Stimulated activated CD4-positive, alpha-beta T cell treated with anti-CD3 and anti-CD28 coated beads, Interleukin-15, amount 100 ng/mL, for 24 hours (primary cell): ENCODE measurements at regions not wholly inside any gene's neighbourhood (a gene's known extent, or its start where the extent isn't known, plus 50 kb on each side); places are given as distances from the start of the nearest gene placed in this dataset.
"Not testable (repeated sequence)": the region's sequence is repeated elsewhere in the genome, so short reads cannot be mapped to it uniquely, and the experiment has no call there.

Experiments
- DNase-seq: peaks from one replicate; pipeline ENCODE4 v3.0.0-alpha.2; 2020

DNA sequence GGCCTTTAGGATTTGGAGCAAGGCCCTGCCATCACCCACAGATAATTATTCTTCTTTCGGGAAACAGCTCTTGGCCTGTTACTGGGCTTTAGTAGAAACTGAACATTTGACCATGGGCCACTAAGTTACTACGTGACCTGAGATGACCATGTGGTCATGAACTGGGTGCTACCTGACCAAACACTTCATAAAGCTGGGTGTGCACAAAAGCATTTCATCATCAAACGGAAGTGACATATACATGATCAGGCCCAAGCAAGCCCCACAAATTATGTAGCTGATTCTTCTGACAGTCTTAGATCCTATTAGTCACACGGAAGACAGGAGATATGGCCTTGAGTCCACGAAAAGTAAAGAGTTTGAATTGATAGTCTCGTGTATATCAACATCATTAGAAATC, 130.9 kb upstream of the FBN2 start:
- DNase-seq, result no peak

DNA sequence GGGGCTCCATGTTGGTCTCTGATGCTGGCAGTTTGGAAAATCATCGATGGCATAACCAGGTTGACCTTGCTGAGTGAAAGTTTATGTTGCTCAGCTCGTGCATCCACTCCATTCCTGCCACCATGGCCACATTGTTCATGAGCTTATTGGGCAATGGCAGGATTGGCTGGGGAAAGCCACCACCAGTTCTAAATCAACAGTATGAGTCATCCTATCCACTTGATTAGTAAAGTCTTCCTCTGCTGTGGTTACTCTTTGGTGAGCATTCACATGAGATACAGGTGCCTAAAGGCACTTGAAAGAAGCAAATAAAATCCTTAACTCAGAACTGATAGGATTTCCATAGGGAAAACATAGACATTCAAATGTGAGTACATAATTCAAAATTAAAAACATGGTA, 131.8 kb upstream of the FBN2 start:
- no peak for DNase-seq

DNA sequence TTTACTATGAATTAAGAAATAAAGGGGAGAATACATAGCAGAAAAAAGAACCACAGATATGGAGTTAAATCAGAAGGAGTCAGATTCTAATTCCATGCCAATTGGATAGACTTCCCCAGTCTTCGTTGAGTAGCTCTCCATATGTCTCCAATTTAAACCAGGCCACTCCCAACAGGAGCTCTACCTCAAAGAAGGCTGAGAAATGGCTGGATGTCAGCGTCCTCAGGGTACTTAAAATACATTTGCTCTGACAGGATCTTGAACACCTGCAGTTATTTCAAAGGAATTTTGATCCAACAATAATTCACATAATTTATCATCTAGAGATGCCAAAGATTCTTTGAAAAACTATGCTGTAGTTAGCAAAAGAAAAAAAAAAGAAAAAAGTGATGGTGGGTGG, 133.9 kb upstream of the FBN2 start:
- no peak for DNase-seq

DNA sequence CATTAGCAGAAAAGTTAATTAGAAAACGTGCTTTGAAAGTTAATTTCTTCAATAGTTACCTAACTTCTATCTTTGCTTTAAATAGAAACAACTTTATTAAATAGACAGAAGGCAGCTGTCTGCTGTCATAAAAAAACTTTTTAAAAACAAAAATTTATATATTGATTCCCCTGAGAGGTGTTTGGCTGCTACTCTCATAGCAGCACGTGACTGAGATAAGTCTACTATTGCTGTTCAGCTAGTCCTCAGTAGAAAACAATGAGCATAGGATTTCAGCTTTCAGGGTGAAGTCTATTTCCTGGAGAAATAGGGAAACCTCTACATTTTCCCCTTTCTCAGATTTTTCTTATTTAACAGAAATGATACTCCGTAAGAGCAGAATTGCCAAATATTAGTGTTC, 135.0 kb upstream of the FBN2 start:
- no peak for DNase-seq

DNA sequence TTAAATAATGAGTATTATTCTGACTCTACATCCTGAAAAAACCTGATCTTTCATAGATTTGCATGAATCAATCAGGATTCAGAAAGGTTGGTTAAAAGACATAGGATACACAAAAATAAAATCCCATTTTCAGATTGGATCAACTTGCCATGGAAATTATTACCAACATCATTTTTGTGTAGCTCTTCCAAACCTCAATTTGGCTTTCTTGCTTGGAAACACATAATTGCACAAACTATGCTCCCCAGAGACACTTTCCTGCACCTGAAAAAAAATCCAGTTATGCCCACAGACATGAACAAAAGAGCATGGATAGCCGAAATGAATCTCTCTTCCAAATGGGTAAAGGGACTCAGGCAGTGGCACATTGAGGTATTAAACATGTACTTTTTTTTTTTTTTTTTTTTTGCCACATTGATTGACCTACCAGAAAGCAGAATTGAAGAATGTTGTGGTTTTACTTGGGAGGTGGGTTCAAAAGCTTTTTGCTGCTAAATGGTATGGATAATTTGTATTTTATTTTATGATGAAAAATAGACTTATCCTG, 135.4 kb upstream of the FBN2 start:
- no peak for DNase-seq

DNA sequence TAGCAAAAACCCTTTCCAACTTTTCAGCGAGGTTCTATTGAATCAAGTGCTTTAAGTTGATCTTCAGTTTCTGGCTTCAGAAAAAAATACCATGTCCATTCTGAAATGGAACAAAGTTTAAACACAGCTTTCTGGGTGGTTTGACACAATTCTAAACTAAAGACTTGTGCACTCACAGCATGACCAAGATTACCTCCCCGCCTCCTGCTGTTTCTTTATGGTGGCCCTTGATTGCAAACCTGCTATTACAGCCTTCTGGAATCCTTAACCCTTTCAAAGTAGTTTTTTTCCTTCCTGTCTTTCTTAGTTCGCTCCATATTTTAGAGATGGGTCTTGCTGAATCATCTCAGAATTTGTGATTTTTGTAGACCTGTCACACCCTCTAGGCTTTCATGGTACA, 135.9 kb upstream of the FBN2 start:
- DNase-seq, result no peak

DNA sequence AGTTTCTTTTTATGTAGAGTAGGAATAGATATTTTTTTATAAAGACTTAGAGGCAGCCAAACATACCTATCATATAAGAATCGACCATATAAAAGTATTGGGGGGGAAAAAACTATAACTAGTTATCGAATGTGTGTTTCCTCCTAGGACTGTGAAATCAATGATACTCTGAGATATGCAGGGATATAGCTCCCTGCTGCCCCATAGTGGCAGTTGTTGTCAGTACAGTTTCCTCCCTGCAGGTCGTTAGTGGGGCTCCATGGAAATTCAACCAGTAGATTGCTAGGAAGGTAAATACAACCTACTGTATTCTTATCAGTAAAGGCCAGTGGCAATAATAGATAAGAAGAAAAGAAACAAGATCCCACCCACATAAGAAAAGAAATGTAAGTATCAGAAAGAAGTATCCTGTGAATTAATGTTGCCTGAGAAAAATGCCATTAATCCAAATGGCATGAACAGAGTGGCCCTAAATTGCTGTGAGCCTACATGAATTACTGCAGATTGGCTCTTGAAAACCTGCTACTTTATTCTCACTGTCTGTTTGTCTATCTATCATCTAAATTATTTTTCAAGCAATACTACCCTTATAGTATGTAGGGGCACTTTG, 136.9 kb upstream of the FBN2 start:
- DNase-seq, result peak; percentile 59

DNA sequence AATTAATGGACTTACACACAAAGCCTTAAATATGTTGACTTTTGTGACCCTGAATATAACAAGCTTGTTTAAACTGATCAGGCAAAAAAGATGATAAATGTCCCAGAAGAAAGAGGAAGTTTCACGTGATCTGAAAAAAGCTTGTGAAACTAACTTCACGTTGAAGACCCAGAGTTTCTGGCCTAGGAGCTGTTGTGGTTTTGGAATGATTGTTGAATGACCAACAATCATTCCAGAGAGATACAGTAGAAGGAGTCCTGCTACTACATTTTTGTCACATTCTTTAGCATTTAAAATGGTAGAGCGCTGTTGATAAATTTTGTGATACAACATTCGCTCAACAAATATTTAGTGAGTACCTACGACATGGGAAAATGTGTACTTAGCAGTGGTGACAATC, 143.1 kb upstream of the FBN2 start:
- DNase-seq, result no peak

DNA sequence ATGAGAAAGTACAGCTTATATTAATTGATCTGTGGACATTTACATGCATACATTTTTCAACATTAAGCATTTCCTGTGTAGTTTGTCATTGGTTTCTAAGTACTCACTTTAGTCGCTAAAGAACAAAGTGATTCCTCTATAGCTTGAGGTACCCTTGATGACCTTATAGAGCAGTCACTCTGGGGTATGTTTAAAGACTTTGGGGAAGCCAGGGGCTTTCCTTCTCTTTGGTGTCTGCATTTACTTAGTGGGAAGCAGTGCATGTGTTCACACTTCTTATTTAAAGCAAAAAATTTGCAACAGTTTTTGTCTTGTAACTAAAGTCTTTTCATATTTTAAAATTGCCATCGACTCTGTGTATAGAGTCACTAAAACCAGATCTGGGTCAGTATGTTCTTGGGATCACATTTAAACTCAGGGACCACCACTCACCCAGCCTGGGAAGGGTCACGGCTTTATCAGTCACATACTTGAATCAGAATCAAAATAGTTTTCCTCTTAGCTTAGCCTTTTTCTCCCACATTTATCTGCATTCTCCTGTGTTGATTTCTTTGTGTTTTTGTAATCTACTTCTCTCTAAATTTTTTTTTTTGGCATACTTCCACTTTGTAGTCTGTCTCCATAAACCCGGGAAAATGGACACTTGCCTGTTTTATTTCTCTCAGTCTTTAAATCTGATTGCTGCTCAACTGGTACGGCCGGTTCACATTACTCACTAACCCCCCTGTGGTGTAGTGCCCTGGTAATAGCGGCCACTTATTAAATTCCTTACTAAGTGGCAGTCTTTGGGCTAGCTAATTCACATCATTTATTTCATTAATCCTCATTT, 143.9 kb upstream of the FBN2 start:
- DNase-seq, result no peak

DNA sequence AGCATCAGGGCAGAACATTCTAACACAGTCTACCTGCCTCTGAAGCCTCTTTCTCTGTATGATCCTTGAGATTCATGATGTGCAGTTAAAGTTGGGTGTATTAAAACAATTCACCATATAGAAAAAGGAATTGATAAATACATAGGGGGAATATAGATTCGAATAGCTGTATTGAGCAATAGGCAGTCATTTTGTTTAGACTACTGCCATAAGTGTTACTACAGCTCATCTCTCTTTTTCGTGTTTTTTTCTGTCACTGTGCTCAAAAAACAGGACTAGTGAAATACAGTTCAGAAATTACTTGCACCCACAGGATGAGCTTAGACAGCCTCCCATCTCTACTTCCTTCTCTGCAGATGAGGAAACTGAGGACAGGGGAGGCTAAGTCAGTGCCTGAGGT, 144.6 kb upstream of the FBN2 start:
- DNase-seq, result no peak

DNA sequence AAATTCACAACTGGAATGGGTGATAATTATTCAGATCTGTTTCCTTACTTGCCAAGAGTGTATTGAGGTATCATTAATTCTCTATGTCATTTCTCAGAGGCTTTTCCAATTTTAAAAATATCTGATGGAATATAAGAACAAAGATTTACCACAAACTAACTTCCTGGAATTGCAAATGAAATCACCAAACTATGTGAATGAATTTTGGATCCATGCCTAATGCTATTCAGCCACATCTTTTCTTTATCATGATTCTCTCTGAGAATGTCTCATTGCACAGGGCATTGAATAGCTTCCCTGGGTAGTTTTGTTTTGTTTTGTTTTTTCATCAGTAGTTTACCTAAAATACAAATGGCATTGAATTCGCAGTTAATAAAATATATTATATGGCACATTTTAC, 146.9 kb upstream of the FBN2 start:
- no peak for DNase-seq

DNA sequence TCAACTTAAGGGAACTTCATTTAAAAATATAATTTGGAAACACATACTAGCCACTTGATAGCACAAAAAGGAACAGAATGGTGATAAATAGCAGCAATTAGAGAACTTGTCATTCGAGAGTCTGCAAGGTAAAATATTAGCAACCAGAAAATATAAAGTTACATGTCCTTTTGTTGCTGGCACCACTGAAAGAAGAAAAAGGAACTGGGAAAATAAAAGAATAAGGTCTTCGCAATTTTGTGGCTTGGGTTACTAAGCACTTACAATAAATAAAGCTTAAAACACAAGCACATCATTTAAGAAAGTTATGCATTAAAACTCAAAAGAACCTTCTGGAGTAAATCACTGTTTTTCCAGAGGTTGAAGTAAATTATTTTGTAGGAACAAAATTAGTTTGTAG, 149.9 kb upstream of the FBN2 start:
- DNase-seq, result no peak

DNA sequence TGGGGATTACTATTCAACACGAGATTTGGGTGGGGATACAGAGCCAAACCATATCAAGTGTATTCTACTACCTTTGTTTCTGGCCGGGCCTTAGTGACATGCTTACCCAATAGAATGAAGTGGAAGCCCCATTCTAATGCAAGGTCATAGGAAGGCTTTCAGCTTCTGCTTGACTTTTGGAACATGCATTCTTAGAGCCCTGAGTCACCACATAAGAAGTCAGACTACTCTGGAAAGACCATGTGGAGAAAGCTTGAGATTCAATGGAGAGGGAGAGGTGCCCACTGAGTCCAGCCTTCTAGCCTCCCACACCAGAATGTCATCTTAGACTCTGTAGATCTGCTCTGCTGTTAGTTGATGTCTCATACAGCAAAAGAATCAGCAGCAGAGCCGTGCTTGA, 155.7 kb upstream of the FBN2 start:
- no peak for DNase-seq

DNA sequence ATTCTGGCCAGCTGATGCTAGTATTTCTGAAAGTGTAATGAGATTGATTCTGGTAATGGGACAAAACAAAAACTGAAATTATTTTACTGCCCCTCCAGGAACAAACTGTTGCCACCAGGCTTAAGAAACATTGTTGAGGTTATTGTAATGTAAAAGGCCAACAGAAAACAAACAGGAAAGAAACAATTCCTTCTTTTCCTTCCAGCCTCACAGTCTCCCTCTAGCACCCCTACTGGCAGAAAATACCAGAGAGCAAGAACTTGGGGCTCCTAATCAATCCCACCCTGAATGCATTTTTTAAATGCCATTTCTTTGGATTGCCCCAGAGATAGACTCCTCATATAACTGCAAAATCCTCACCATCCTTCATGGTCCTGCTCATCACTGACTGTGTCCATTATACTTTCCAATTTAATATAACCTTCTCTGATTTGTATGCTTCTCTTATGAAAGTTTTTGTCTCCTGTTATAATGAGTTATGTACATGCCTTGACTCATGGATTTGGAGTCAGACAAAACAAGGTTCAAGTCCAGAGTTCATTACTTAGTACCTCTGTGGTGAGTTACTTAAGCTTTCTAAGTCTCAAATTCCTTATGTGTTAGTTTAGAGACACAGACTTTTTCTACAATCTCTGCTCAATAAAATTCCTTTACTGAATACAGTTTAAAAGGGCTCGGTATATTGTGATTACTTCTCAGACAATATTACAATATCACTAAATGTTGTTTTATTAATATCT, 157.9 kb upstream of the FBN2 start:
- DNase-seq, result no peak

DNA sequence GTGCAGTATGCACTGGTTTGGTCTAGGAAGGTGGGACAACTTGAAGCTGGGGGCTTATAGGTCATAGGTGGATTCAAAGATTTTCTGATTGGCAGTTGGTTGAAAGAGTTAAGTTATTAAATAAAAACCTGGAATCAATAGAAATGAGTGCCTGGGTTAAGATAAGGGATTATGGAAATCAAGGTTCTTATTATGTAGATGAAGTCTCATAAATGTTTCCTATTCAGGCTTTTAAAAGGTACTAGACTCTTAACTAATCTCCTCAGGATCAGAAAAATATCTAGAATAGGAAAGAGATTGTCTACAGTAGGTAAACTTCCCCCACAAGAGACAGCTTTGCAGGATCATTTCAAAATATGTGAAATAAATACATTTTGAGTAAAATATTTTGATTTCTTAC, 163.3 kb upstream of the FBN2 start:
- DNase-seq, result no peak

DNA sequence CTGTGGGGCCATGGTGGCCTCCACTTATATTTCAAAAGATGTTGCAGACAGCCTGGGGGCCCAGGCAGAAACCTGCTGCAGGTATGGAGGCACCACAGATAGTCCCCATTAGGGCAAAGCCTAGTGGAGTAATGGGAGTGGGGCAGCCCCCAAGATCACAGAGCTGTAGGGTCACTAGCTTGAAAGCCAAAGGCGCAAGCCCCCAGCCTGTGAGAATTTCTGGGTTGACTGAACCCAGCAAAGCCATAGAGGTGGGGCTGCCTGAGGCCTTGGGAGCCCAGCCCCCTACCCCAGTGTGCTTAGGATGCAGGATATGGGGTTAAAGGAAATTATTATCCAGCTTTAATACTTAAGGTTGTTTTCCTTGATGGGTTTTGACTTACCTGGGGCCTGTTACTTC, 165.3 kb upstream of the FBN2 start:
- no peak for DNase-seq

DNA sequence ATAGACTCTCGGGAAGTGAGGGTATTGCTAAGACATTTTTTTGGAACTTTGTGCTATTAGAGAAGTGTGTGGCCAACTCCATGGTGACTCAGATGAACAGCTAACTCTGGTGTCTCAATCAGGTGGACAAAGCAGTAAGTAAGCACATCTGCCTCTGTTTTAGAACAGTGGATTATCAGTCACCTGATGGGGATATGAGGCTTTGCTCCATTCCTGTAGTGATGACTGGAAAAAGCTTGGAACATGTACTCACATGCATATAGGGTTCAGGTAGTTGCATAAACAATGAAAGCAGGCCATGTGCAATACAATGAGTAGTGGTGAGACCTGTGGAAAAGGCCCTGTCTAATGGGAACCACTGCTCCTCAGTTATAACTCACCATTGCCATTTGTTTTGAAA, 168.2 kb upstream of the FBN2 start:
- DNase-seq, result no peak

DNA sequence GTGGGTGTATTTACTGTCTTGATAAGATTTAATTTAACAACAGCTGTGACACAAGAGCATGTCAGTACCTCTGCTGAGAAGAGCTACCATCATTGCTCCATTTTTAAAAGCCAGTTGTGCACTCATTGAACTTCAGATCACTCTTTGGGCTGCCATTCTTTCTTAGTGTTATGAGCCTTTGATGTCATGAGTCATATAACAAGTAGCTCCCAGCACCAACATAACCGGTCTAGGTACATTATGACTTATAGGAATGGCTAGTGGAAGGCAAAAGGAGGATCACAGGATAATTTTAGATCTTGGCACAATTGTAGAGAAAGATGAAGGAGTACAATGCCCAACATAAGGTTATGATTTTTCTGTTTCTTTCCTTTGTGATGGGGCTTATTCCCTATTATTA, 170.8 kb upstream of the FBN2 start:
- DNase-seq, result no peak

DNA sequence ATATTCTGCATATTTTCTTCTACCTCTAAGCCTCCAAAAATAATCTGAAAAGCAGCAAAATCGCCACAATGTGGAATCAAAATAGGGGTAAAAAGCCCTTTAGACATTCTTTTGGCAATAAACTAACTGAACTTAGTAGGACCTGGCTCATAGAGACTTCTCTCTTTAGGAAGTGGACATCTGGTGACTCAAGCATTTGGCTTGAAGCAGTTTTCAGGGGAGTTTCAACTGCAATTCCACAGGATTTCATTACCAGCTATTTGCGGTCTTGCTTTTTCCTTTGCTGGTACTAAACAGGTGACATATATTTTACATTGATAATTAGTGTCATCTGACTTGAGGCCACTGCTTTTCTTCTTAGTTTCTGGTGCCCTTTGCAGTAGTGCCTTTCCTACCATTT, 173.2 kb upstream of the FBN2 start:
- no peak for DNase-seq

DNA sequence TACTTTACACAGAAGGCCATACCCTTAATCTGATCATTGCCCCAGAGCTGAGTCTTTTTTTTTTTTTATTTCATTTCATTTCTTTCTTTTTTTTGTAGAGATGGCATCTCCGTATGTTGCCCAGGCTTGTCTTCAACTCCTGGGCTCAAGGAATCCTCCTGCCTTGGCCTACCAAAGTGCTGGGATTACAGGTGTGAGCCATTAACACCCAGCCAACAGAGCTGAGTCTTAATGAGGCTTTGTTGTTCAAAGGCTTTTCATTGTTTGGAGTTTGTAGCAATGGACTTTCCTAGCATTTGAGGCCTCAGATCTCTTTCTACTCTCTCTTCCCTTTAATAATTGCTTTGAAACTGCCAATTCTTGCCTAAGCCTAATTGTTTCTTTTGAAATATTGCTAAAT, 176.5 kb upstream of the FBN2 start:
- DNase-seq, result no peak

DNA sequence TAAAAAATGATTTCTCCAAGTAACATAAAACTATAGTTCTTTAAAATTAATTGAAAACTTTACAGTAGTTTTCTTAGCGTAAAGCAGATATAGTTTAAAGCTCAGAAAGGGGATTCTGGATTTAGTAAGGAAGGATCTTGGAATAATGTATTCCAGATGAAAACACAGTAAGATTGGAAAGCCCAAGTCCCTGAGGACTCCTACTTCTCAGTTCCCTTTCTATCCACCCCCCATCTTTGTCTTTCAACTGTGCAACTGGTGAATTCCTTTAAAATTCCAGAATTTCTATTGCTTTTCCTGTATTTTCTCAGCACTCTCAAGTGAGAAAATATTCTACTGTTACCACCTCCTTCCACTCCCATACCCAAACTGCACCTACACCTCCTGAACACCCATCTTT, 184.5 kb upstream of the FBN2 start:
- DNase-seq, result no peak

DNA sequence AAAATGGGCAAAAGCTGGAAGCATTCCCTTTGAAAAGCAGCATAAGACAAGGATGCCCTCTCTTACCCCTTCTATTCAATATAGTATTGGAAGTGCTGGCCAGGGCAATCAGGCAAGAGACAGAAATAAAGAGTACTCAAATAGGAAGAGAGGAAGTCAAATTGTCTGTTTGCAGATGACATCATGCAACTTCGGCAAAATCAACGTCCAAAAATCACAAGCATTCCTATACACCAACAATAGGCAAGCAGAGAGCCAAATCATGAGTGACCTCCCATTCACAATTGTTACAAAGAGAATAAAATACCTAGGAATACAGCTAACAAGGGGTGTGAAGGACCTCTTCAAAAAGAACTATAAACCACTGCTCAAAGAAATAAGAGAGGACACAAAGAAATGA, 192.0 kb upstream of the FBN2 start:
- not testable (repeated sequence) for DNase-seq

DNA sequence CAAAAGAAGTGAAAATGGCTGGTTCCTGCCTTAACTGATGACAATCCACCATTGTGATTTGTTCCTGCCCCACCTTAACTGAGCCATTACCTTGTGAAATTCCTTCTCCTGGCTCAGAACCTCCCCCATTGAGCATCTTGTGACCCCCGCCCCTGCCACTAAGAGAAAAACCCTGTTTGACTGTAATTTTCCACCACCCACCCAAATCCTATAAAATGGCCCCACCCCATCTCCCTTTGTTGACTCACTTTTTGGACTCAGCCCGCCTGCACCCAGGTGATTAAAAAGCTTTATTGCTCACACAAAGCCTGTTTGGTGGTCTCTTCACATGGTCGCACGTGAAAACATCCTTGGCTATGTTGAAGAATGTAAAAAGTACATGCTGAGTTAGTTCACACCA, 197.6 kb upstream of the FBN2 start:
- not testable (repeated sequence) for DNase-seq

DNA sequence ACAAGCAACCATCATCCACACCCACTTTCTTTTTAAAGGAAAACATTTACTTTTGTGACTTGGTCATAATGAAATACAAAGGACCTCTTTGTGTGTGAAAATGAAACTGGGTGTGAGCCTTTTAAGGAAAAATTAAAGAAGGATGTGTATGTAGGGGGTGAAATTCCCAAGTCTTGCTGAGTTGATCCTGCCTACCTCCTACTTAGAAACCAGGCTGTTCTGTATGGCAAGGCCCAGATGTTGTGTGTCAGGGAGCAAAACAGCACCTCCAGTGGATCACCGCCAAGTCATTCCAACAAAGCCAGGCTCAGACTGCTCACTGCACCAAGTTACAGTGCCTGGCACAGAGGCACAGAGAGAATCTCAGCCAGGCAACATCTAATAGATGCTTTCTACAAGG, 198.5 kb upstream of the FBN2 start:
- no peak for DNase-seq
